Right ventricle myocardium inferior (tissue), 1 donor: ENCODE measurements at regions not wholly inside any gene's neighbourhood (a gene's known extent, or its start where the extent isn't known, plus 50 kb on each side); places are given as distances from the start of the nearest gene placed in this dataset.
"Not testable (repeated sequence)": the region's sequence is repeated elsewhere in the genome, so short reads cannot be mapped to it uniquely, and the experiment has no call there.

Experiments used
- ATAC-seq: fragments of 200-7000 bp; cut with Tn5 transposase; one replicate; pipeline ENCODE4 v1.9.1; 2020; ENCODE audit warnings: mild to moderate bottlenecking, moderate library complexity
- DNase-seq: peaks from one replicate; pipeline ENCODE4 v3.0.0; 2021; ENCODE audit errors: missing footprints
- intact Hi-C: fragments of 100-400 bp; cut with DNase I; formaldehyde crosslinking; loops from one replicate; pipeline ENCODE4 v1.11.0; 2022
- donor health status: DM: no; HTN: yes; CAD: no; lungs with severe emphysema.

DNA sequence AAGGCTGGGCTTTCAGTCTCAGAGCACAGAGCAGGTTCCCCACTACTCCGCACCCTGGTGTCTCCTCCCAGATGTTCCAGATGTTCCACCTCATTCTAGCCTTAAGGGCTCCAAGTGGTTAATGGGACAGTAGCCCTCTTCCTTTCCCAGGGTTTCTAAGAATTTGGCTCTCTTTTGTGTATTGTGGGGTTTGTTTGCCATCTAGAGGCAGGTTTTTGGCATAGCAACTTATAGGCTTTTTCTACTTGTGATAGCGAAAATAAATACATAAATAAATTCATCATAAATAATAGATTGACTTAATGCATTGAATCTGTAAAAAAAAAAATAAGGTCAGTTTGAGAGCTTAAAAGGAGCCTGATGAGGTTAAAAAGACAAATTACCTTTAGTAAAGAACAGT lies 86.1 kb upstream of the XKR3 start:
- not testable (repeated sequence) for ATAC-seq, DNase-seq
- intact Hi-C loops: loop anchor here (10.0 kb wide), 1 partner anchor 143 kb away; no protein-coding TSS in a partner anchor

DNA sequence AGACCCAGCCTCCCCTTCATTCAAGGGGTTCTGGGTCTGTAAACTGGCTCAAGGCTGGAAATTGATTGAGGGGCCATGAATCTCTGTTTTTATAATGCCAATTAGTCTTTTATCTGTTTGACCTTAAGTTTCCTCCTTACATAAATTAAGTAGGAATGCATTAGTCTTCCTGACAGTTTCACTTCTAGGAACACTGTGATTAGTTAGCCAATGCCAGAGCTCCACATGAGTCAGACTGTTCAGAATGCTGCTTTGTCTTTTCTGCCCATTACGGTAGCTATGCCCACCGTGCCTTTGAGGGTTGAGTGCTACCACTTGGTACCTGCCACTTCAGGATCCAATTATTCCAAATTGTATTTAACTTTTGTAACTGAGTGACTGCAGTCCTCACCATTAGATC lies 76.8 kb upstream of the XKR3 start:
- ATAC-seq, intact Hi-C loops, DNase-seq: not testable (repeated sequence)

DNA sequence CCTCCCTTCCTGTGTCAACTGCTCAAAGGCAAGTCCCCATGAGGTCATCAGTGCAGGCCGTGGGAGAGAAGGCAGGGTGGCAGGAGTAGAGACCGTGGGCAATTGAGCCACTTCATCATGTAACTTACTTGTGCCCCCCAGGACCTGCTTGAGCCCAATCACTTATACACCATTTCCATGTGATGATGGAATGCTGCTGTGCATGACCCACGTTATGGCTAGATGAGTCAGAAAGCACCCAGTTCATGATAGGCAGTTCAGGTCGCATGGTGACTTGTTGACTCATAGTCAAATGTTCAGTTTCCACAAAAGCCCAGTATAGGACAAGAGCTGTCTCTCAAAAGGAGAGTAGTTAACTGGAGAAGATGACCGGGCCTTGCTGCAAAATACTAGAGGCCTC lies 76.4 kb upstream of the XKR3 start:
- intact Hi-C loops, ATAC-seq, DNase-seq: not testable (repeated sequence)

DNA sequence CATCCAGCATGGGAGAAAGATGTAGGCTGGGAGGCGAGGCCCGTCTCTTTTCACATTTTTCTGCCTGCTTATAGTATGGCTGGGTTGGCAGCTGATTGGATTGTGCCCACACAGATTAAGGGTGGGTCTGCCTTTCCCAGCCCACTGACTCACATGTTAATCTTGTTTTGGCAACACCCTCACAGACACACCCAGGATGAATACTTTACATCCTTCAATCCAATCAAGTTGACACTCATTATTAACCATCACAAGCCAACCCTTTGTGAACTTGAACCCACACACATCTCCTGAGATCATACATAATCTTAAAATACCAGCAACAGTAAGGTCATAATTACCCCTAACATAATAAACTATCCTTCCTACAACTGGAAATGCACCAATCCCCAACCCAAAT lies 74.1 kb upstream of the XKR3 start:
- DNase-seq, intact Hi-C loops, ATAC-seq: not testable (repeated sequence)

DNA sequence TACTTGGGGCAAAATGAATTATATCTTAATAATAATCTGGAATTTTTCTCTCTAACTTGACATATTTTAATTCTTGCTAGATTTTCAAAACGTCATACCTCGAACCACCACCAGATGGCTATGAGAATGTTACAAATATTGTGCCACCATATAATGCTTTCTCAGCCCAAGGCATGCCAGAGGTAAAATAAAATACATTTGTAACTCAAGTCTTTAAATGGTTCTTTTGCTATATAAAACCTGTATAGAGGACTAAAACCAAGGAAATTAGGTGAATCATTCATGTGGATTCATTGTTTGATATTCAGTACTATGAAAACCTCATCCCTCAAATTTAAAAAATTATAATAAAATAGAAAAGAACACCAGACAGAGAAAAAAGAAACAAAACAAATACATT lies 72.2 kb upstream of the XKR3 start:
- intact Hi-C loops, ATAC-seq, DNase-seq: not testable (repeated sequence)

DNA sequence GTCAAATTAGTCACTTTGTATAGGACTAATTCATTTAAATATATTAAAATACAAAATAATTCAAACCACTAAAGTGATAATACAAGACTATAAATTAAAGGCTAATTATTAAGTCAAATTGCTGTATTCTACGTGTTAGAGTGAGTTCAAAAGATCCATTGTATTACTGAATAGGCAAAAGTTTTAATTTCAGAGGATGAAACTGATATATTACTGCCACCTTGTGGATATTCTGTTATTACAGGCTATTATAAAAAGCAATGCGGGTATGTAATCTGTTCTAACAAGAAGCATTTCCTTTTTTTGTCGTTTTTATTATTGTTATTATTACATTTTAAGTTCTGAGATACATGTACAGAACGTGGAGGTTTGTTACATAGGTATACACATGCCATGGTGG lies 66.7 kb upstream of the XKR3 start:
- intact Hi-C loops, DNase-seq, ATAC-seq: not testable (repeated sequence)

DNA sequence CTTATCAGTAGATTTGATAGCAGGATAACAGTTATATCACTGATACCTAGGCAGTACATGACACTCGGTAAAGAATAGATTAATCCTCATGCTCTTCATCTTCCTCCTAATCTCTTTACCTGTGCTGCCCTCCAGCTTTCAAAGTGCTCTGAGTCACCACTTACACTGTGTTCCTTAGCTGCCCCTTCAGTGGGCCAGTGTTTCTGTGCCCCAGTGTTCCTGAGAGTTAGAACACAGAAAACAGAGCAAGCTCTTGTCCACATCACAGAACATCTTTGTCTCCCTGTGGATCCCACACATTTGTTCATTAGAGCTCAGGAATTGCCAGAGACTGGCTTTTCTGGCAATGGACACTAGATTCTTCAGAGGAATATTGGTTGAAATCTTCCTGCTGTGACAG lies 51.1 kb upstream of the XKR3 start:
- DNase-seq, intact Hi-C loops, ATAC-seq: not testable (repeated sequence)
